DOHH2 (cell line): ENCODE measurements at regions not wholly inside any gene's neighbourhood (a gene's known extent, or its start where the extent isn't known, plus 50 kb on each side); places are given as distances from the start of the nearest gene placed in this dataset.

Experiments used
- CTCF ChIP-seq: fragments of 200-600 bp; sonication (generic); IDR thresholded peaks from one replicate; pipeline ENCODE4 v1.5.1; 2014; ENCODE audit warnings: antibody characterized with exemption, mild to moderate bottlenecking, low read depth, low read length; ENCODE audit not compliant: poor library complexity, severe bottlenecking
- EZH2phosphoT487 ChIP-seq: fragments of 200-600 bp; sonication (generic); IDR thresholded peaks from 2 replicates; pipeline ENCODE4 v1.6.1; 2017; ENCODE audit warnings: borderline replicate concordance, mild to moderate bottlenecking, antibody characterized with exemption, low read length, moderate library complexity, mixed read lengths

GRCh38 chr12:78316136-78316535 is 485.4 kb downstream of the NAV3 start:
- TF ChIP-seq CTCF = no peak
- TF ChIP-seq EZH2phosphoT487 = no peak
